ENCODE measurements at regions not wholly inside any gene's neighbourhood (a gene's known extent, or its start where the extent isn't known, plus 50 kb on each side); places are given as distances from the start of the nearest gene placed in this dataset.
A peak's percentile ranks its signal among the peaks of the same experiment; 100 is the strongest.
"Not testable (repeated sequence)": the region's sequence is repeated elsewhere in the genome, so short reads cannot be mapped to it uniquely, and the experiment has no call there.

DNA sequence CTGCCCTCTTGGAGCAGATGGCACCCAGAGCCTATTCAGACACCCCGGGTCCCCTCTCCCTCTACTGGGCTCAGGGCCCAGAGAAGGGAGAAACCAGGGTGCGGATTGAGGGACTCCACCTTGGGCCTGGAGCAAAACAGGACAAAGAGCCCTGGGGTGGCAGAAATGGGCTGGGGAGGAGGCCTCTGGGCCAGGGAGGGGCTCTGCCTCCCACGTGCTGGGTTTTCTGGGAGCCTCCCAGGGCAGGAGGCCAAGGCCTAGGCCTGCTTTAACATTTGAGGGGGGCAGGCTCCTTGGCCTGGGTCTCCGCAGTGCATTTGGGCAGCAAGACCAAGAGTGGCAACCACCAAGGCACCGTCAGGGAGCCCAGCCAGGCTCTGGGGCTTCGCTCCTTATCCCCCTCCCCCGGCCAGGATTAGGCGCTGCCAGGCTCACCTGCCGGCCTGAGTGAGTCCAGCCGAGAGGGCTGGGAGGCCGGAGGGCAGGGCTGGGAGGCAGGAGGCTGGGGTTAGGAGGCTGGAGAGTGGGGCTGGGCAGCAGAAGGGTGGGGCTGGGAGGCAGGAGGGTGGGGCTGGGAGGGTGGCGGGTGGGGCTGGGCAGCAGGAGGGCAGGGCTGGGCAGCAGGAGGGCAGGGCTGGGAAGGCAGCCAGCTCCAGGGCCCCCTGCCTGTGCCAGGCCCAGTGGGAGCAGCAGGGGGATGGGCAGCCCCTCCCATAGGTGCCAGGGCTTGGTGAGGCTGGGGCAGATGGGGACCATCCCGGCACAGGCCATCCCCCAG, 101.8 kb upstream of the EIF5 start:
- DNase-seq, result no peak

DNA sequence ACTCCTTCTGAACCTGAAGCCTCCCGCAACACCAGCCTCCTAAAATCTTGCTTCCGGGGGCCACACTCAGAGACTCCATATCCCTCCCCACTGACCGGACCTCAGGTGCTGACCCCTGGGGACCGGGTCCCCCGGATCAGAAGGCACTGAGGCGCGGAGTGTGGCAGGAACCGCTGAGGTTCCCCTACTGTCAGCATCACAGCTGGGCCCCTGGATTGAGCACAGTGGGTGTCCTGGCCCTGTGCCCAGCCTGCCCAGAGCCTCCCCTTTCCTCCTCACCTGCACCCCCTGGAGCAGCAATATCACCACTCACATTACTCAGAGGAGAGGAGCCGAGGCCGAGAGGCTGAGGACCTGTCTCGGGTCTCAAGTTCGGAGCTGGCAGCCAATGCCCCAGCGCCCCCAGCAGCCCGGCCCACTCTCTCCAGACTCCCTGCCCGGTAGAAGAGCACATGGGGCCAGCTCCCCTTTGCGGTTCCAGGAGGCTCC, 101.2 kb upstream of the EIF5 start:
- peak; percentile 30 for DNase-seq

DNA sequence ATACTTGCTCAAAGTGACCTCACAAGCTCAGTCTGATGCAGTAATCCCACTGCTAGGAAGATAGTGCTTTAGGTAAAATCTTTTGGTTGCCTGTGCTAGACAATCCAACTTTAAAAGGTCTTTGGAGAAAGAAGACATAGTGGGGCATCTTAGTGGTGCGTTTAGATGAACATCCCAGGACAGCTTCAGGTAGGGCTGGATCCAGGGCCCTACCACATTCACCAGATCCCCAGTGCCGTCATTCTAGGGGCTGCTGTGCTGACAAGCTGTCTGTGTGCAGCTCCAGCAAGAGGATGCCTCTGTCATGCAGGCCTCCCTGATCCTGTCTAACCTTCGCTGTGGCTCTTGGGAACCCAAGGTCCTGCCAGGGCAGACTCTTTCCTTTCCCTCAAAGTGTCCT, 100.7 kb upstream of the EIF5 start:
- no peak for DNase-seq

- DNase-seq, result not testable (repeated sequence)
Measured at GRCh38 chr14:103234826-103235225, 99.2 kb upstream of the EIF5 start.

DNA sequence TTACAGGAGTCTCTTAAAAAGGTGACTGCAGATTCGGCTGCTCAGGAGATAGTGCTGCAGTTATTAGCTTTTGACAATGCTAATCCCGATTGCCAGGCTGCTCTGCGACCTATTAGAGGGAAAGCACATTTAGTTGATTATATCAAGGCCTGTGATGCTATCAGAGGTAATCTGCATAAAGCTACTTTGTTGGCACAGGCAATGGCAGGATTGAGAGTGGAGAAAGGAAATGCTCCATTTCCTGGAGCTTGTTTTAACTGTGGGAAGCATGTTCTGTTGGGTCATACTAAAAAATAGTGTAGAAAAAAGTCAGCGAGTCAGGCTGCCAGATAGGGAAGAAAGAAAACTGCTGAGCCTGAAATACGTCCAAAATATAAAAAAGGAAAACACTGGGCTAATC, 98.5 kb upstream of the EIF5 start:
- DNase-seq, result not testable (repeated sequence)

DNA sequence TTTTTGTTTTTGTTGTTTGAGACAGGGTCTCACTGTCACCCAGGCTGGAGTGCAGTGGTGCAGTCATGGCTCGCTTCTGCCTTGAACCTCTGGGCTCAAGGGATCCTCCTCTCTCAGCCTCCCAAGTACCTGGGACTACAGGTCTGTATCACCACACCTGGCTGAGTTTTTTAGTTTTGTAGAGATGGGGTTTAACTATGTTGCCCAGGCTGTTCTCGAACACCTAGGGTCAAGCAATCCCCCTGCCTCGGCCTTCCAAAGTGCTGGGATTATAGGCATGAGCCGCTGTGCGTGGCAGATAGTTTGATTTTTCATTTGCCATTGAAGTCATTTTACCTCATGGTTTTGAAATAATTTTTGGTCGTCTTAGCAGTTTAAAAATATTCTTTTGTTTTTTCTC, 94.3 kb upstream of the EIF5 start:
- DNase-seq, result no peak

GRCh38 chr14:103241531-103241930, 92.5 kb upstream of the EIF5 start:
- DNase-seq, result no peak

GRCh38 chr14:103243764-103244737, 90.0 kb upstream of the EIF5 start:
- peak; percentile 7 for DNase-seq

DNA sequence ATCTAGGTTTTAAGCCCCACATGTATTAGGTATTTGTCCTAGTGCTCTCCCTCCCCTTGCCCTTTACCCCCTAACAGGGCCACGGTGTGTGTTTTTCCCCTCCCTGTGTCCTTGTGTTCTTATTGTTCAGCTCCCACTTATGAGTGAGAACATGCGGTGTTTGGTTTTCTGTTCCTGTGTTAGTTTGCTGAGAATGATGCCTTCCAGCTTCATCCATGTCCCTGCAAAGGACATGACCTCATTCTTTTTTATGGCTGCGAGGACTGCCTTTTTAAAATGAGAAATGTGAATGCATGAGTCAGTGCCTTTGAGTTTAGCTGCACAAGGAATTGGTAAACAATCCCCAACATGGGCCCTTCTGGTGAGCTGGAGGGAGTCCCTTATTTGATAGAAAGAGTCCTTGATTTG, 88.4 kb upstream of the EIF5 start:
- not testable (repeated sequence) for DNase-seq

DNA sequence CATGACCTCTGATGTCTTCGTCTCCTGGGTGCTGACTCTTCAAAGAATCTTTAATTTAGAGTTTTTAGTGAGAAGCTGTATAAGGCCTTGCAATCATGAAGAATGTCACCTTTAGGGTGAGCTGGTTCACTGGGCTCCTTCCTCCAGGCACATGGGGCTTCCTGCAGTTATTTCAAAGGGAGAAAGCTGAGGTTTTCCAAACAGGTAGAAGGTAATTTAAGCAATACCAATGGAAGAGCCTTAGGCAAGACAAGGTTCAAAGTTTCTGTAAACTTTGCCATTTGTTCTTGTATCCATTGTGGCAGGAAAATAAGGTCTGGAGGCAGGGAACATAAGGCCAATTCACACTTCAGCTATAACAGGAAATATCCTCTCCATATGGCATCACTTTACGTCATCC, 88.0 kb upstream of the EIF5 start:
- DNase-seq, result no peak

- no peak for DNase-seq
Measured at GRCh38 chr14:103247169-103247606, 86.8 kb upstream of the EIF5 start.

DNA sequence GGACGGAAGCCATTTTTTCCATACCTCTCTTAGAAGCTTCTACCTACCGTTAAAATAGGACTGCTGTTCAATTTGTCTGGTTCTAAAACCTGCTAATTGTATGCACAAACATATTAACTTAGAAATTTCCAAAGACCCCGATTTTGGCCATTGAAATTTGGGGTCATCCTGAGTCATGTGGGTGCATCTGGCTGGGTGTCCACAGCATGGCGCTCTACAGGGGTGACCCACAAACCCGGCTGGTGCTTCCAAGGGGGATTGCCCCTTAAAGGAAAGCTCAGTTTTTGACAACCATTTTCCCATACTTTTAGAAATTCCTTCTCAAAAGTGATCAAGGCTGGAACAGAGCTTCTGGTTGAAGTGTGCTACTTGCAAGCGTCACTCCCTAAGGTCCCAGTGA, 83.9 kb upstream of the EIF5 start:
- no peak for DNase-seq

DNA sequence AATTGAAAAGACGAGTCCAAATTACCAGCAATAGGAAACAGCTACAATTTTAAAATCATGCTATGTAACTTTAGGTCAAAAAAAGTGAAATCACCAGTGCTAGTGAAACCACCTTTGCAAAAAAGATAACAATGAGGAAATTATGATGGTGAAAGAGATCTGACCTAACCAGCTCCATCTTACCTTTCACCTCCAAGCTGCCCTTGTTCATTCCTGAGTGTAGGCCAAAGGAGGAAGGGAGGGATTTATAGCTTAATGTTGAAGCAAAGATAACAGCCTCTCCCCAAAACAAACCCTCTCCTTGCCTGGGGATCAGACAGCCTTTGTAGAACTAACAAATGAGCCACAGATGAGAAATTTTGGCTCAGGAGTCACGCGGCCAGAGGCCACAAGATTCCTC, 83.2 kb upstream of the EIF5 start:
- DNase-seq, result no peak

GRCh38 chr14:103255555-103255954, 78.5 kb upstream of the EIF5 start:
- no peak for DNase-seq

GRCh38 chr14:103256406-103256805, 77.6 kb upstream of the EIF5 start:
- DNase-seq, result no peak

GRCh38 chr14:103257211-103257962, 76.7 kb upstream of the EIF5 start:
- no peak for DNase-seq

DNA sequence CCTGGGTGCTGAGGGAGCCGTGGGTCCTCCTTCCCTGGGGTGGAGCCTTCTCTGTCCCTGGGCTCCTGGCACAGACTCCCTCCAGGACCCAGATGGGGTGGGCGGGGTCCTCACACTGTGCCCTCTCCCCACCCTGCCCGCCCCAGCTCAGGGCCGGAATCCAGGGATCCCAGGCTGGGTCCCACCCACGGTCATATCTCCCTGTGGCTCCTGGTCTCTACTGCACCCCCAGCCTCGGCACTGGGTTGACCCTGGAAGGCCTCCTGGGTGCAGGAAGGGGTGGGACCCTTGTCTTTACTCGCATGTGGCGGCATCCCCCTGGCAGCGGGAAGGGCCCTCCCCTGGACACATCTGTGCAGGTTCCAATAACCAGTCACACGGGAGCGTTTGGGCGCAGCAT, 75.8 kb upstream of the EIF5 start:
- no peak for DNase-seq

- DNase-seq, result no peak
Measured at GRCh38 chr14:103259184-103259583, 74.9 kb upstream of the EIF5 start.

- no peak for DNase-seq
Measured at GRCh38 chr14:103259801-103260628, 74.0 kb upstream of the EIF5 start.

- DNase-seq, result peak; percentile 35
Measured at GRCh38 chr14:103260629-103261124, 73.4 kb upstream of the EIF5 start.

- no peak for DNase-seq
Measured at GRCh38 chr14:103267226-103267910, 66.7 kb upstream of the EIF5 start.
